ENCODE measurements at regions not wholly inside any gene's neighbourhood (a gene's known extent, or its start where the extent isn't known, plus 50 kb on each side); places are given as distances from the start of the nearest gene placed in this dataset.

- intact Hi-C loops (cut with micrococcal nuclease; ENCODE audit: unreplicated experiment), result no loop called here
- H3K4me1 Mint-ChIP-seq (ENCODE audit: low read depth, unreplicated experiment), result no peaks in the 10 kb centered on the region
- DNase-seq, result no peak
- no peaks in the 10 kb centered on the region for H3K27me3 Mint-ChIP-seq (ENCODE audit: unreplicated experiment)
- CTCF ChIA-PET, result no interaction called here
- no peak overlapping the region for H3K27ac Mint-ChIP-seq (ENCODE audit: unreplicated experiment)
- no peaks in the 10 kb centered on the region for H3K9me3 Mint-ChIP-seq (ENCODE audit: low read depth, unreplicated experiment)
- H3K4me3 Mint-ChIP-seq (ENCODE audit: low read depth, unreplicated experiment), result peak overlapping the region; percentile 53
- no TSS peak for BruUV-seq (replicated peaks)
- no peaks in the 10 kb centered on the region for H3K36me3 Mint-ChIP-seq (ENCODE audit: insufficient read depth, unreplicated experiment)
- TF ChIP-seq CTCF (IDR thresholded peaks at IDR 0.05; ENCODE audit: unreplicated experiment), result no peak
Observed at GRCh38 chr18:68480196-68480595, 234.7 kb downstream of the TMX3 start.

GRCh38 chr18:68478246-68478645 is 236.7 kb downstream of the TMX3 start:
- Mint-ChIP-seq H3K9me3 (ENCODE audit: low read depth, unreplicated experiment) (no peaks in the 10 kb centered on the region), H3K36me3 (ENCODE audit: insufficient read depth, unreplicated experiment) (no peaks in the 10 kb centered on the region), H3K4me1 (ENCODE audit: low read depth, unreplicated experiment) (no peaks in the 10 kb centered on the region), H3K4me3 (ENCODE audit: low read depth, unreplicated experiment) (no peak overlapping the region), H3K27me3 (ENCODE audit: unreplicated experiment) (no peaks in the 10 kb centered on the region), H3K27ac (ENCODE audit: unreplicated experiment) (no peak overlapping the region)
- TF ChIP-seq CTCF (IDR thresholded peaks at IDR 0.05; ENCODE audit: unreplicated experiment), result no peak
- intact Hi-C loops (cut with micrococcal nuclease; ENCODE audit: unreplicated experiment), result no loop called here
- CTCF ChIA-PET, result no interaction called here
- BruUV-seq (replicated peaks), result no TSS peak
- DNase-seq, result no peak

- Mint-ChIP-seq H3K27me3 (ENCODE audit: unreplicated experiment) (no peaks in the 10 kb centered on the region), H3K4me1 (ENCODE audit: low read depth, unreplicated experiment) (no peaks in the 10 kb centered on the region), H3K9me3 (ENCODE audit: low read depth, unreplicated experiment) (no peaks in the 10 kb centered on the region), H3K27ac (ENCODE audit: unreplicated experiment) (no peak overlapping the region), H3K4me3 (ENCODE audit: low read depth, unreplicated experiment) (no peak overlapping the region), H3K36me3 (ENCODE audit: insufficient read depth, unreplicated experiment) (no peaks in the 10 kb centered on the region)
- CTCF ChIA-PET, result no interaction called here
- BruUV-seq (replicated peaks), result no TSS peak
- TF ChIP-seq CTCF (IDR thresholded peaks at IDR 0.05; ENCODE audit: unreplicated experiment), result no peak
- intact Hi-C loops (cut with micrococcal nuclease; ENCODE audit: unreplicated experiment), result no loop called here
- no peak for DNase-seq
Observed at GRCh38 chr18:68475883-68476282, 239.0 kb downstream of the TMX3 start.

GRCh38 chr18:68472701-68473295 is 242.1 kb downstream of the TMX3 start:
- CTCF ChIA-PET, result no interaction called here
- H3K9me3 Mint-ChIP-seq (ENCODE audit: low read depth, unreplicated experiment), result no peaks in the 10 kb centered on the region
- H3K4me1 Mint-ChIP-seq (ENCODE audit: low read depth, unreplicated experiment), result no peaks in the 10 kb centered on the region
- TF ChIP-seq CTCF (IDR thresholded peaks at IDR 0.05; ENCODE audit: unreplicated experiment), result no peak
- intact Hi-C loops (cut with micrococcal nuclease; ENCODE audit: unreplicated experiment), result no loop called here
- BruUV-seq (replicated peaks), result no TSS peak
- no peak for DNase-seq
- no peaks in the 10 kb centered on the region for H3K27me3 Mint-ChIP-seq (ENCODE audit: unreplicated experiment)
- no peak overlapping the region for H3K4me3 Mint-ChIP-seq (ENCODE audit: low read depth, unreplicated experiment)
- H3K27ac Mint-ChIP-seq (ENCODE audit: unreplicated experiment), result no peak overlapping the region
- H3K36me3 Mint-ChIP-seq (ENCODE audit: insufficient read depth, unreplicated experiment), result no peaks in the 10 kb centered on the region
